GM12878 (cell line): ENCODE measurements at regions not wholly inside any gene's neighbourhood (a gene's known extent, or its start where the extent isn't known, plus 50 kb on each side); places are given as distances from the start of the nearest gene placed in this dataset.

Experiments
- CEBPB ChIP-seq, 2 experiments: fragments of 150-350 bp in 1 of 2; IDR thresholded peaks; 2 replicates each; pipeline ENCODE4 v1.6.1; 2012 to 2014; ENCODE audit warnings: low read depth in 2 of 2, low read length in 2 of 2, borderline replicate concordance in 1 of 2, inconsistent platforms in 1 of 2
- CUX1 ChIP-seq: IDR thresholded peaks from 2 replicates; pipeline ENCODE4 v1.6.1; 2012; ENCODE audit warnings: improper control_type of control experiment, low read depth, low read length; ENCODE audit not compliant: insufficient replicate concordance
- PAX8 ChIP-seq: fragments of 450-650 bp; IDR thresholded peaks from 2 replicates; pipeline ENCODE4 v1.6.1; 2017; ENCODE audit warnings: mild to moderate bottlenecking, moderate library complexity
- POU2F2 ChIP-seq: IDR thresholded peaks from 3 replicates; pipeline ENCODE4 v1.6.1; 2011; ENCODE audit warnings: low read depth, mild to moderate bottlenecking, low read length, borderline replicate concordance
- TCF7 ChIP-seq: IDR thresholded peaks from 2 replicates; pipeline ENCODE4 v1.6.1; 2014; ENCODE audit warnings: antibody characterized with exemption, borderline replicate concordance
- ZNF207 ChIP-seq: fragments of 450-650 bp; IDR thresholded peaks from 2 replicates; pipeline ENCODE4 v1.6.1; 2014; ENCODE audit warnings: antibody characterized with exemption, mild to moderate bottlenecking, borderline replicate concordance
- ZNF217 ChIP-seq: fragments of 450-650 bp; IDR thresholded peaks from 2 replicates; pipeline ENCODE4 v1.6.1; 2017; ENCODE audit warnings: antibody characterized with exemption, mild to moderate bottlenecking
- ZSCAN29 ChIP-seq: fragments of 450-650 bp; IDR thresholded peaks from 2 replicates; pipeline ENCODE4 v1.6.1; 2017; ENCODE audit warnings: mild to moderate bottlenecking, moderate library complexity
- TF ChIP-seq, protein P1 (sequence below): fragments of 450-650 bp; IDR thresholded peaks from 2 replicates; pipeline ENCODE4 v1.6.1; 2016; ENCODE audit warnings: mild to moderate bottlenecking
- TF ChIP-seq, protein P2 (sequence below): fragments of 450-650 bp; IDR thresholded peaks from 2 replicates; pipeline ENCODE4 v1.6.1; 2017; ENCODE audit warnings: low read depth, mild to moderate bottlenecking, moderate library complexity

GRCh38 chr12:107393043-107393717 lies 292.4 kb upstream of the PWP1 start (continued):
- TF ChIP-seq, protein P1, sequence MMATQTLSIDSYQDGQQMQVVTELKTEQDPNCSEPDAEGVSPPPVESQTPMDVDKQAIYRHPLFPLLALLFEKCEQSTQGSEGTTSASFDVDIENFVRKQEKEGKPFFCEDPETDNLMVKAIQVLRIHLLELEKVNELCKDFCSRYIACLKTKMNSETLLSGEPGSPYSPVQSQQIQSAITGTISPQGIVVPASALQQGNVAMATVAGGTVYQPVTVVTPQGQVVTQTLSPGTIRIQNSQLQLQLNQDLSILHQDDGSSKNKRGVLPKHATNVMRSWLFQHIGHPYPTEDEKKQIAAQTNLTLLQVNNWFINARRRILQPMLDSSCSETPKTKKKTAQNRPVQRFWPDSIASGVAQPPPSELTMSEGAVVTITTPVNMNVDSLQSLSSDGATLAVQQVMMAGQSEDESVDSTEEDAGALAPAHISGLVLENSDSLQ, result no peak
- TF ChIP-seq CUX1 (no peak), ZNF217 (no peak), ZSCAN29 (no peak), PAX8 (no peak), POU2F2 (no peak), CEBPB (IDR thresholded peaks at IDR 0.05; ENCODE audit: borderline replicate concordance in 1 of 2, low read depth in 2 of 2, low read length in 2 of 2) (no peak), ZNF207 (no peak), TCF7 (no peak)
- TF ChIP-seq, protein P2, sequence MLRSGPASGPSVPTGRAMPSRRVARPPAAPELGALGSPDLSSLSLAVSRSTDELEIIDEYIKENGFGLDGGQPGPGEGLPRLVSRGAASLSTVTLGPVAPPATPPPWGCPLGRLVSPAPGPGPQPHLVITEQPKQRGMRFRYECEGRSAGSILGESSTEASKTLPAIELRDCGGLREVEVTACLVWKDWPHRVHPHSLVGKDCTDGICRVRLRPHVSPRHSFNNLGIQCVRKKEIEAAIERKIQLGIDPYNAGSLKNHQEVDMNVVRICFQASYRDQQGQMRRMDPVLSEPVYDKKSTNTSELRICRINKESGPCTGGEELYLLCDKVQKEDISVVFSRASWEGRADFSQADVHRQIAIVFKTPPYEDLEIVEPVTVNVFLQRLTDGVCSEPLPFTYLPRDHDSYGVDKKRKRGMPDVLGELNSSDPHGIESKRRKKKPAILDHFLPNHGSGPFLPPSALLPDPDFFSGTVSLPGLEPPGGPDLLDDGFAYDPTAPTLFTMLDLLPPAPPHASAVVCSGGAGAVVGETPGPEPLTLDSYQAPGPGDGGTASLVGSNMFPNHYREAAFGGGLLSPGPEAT, result no peak
